Psoas muscle (tissue), 7 donors: ENCODE measurements at regions not wholly inside any gene's neighbourhood (a gene's known extent, or its start where the extent isn't known, plus 50 kb on each side); places are given as distances from the start of the nearest gene placed in this dataset.

ENCODE experiments used
- ATAC-seq, 4 donors: fragments of 200-7000 bp; cut with Tn5 transposase; one replicate each; pipeline ENCODE4 v1.9.1; 2020; ENCODE audit warnings: moderate library complexity in 3 of 4, mild to moderate bottlenecking in 2 of 4
- DNase-seq, 2 donors: peaks; one replicate each; pipeline ENCODE4 v3.0.0-alpha.2; 2020
- H3K27ac ChIP-seq: fragments of 200-600 bp; one replicate; pipeline ENCODE4 v1.8.0; 2022
- H3K27me3 ChIP-seq, 3 donors: fragments of 200-600 bp in 1 of 3; one replicate each; pipeline versions ENCODE4 v1.6.1 to v1.8.0; 2013 to 2022; ENCODE audit warnings: low read length in 2 of 3, mild to moderate bottlenecking in 2 of 3, moderate library complexity in 1 of 3; ENCODE audit not compliant: insufficient read depth in 3 of 3
- H3K36me3 ChIP-seq, 2 donors: fragments of 200-600 bp in 1 of 2; one replicate each; pipeline versions ENCODE4 v1.6.1 to v1.8.0; 2013 to 2022; ENCODE audit warnings: low read depth in 1 of 2, mild to moderate bottlenecking in 1 of 2, moderate library complexity in 1 of 2; ENCODE audit not compliant: insufficient read depth in 1 of 2
- H3K4me1 ChIP-seq: fragments of 200-600 bp; one replicate; pipeline ENCODE4 v1.8.0; 2022
- H3K4me3 ChIP-seq: fragments of 200-600 bp; one replicate; pipeline ENCODE4 v1.8.0; 2022; ENCODE audit warnings: mild to moderate bottlenecking
- H3K9me3 ChIP-seq: fragments of 200-600 bp; one replicate; pipeline ENCODE4 v1.8.0; 2022
- WGBS, 3 donors: extraction: QIAGEN DNeasy Blood & Tissue Kit; methylation state at CpG; one replicate each; pipeline versions ENCODE4 v1.1.6 to v1.1.7; 2013; 5-methylcytosine and 5-hydroxymethylcytosine counted together
- intact Hi-C, 2 donors: fragments of 100-400 bp; cut with DNase I; formaldehyde crosslinking; loops; one replicate each; pipeline versions ENCODE4 v1.11.0 to v1.14.2; 2022
- TF ChIP-seq, protein P1 (sequence below): fragments of 200-600 bp; IDR thresholded peaks from one replicate; pipeline ENCODE4 v1.8.0; 2022; ENCODE audit warnings: antibody characterized with exemption
- donor health status: healthy with polysubstance abuse.
- donor health status: DM: no; HTN: no; CAD: no; lungs with moderate emphysema.
- donor health status: Bipolar disorder and iron deficiency.
- donor health status: healthy.
- donor health status: DM: yes; HTN: yes; CAD: no.
- donor health status: DM: no; HTN: no; CAD: no.
- donor health status: DM: yes; HTN: yes; CAD: no.

DNA sequence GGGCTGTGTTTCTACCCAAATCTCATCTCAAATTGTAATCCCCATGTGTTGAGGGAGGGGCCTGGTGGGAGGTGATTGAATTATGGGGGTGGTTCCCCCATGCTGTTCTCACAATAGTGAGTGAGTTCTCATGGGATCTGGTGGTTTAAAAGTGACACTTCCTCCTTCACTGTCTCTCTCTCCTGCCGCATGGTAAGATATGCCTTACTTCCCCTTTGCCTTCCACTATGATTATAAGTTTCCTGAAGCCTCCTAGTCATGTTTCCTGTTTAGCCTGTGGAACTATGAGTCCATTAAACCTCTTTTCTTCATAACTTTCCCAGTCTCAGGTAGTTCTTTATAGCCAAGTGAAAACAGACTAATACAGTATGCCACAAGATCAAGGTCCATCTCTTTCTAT, 70.0 kb upstream of the MSX1 start:
- Histone ChIP-seq H3K9me3 (no peaks in the 10 kb centered on the region), H3K4me3 (no peak overlapping the region), H3K4me1 (no peaks in the 10 kb centered on the region), H3K36me3 (no peaks in the 10 kb centered on the region), H3K27ac (no peak overlapping the region), H3K27me3 (peaks cover 0 to 1% (median 0%) of the 10 kb centered on the region in 3 donors)
- intact Hi-C loops = no loop called here
- WGBS, 3 donors = 57 to 81% (median 75%) methylated on average over 1 of the region's 1 CpG
- ATAC-seq = no peak
- no peak for DNase-seq
- TF ChIP-seq, protein P1, sequence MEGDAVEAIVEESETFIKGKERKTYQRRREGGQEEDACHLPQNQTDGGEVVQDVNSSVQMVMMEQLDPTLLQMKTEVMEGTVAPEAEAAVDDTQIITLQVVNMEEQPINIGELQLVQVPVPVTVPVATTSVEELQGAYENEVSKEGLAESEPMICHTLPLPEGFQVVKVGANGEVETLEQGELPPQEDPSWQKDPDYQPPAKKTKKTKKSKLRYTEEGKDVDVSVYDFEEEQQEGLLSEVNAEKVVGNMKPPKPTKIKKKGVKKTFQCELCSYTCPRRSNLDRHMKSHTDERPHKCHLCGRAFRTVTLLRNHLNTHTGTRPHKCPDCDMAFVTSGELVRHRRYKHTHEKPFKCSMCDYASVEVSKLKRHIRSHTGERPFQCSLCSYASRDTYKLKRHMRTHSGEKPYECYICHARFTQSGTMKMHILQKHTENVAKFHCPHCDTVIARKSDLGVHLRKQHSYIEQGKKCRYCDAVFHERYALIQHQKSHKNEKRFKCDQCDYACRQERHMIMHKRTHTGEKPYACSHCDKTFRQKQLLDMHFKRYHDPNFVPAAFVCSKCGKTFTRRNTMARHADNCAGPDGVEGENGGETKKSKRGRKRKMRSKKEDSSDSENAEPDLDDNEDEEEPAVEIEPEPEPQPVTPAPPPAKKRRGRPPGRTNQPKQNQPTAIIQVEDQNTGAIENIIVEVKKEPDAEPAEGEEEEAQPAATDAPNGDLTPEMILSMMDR = no peak

DNA sequence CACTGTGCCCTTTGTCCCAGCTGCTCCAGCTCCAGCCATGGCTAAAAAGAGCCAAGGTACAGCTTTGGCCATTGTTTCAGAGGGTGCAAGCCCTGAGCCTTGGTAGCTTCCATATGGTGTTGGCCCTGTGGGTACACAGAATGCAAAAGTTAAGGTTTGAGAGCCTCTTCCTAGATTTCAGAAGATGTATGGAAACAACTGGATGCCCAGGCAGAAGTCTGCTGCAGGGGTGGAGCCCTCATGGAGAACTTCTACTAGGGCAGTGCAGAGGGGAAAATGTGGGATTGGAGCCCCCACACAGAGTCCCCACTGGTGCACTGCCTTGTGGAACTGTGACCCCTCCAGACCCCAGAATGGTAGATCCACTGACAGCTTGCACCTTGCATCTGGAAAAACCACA, 70.9 kb upstream of the MSX1 start:
- Histone ChIP-seq H3K4me3 (no peak overlapping the region), H3K4me1 (no peaks in the 10 kb centered on the region), H3K27ac (no peak overlapping the region), H3K9me3 (no peaks in the 10 kb centered on the region), H3K36me3 (no peaks in the 10 kb centered on the region), H3K27me3 (peaks cover 0 to 1% (median 0%) of the 10 kb centered on the region in 3 donors)
- intact Hi-C loops = no loop called here
- TF ChIP-seq, protein P1 = no peak
- DNase-seq (no peak), ATAC-seq (no peak)

DNA sequence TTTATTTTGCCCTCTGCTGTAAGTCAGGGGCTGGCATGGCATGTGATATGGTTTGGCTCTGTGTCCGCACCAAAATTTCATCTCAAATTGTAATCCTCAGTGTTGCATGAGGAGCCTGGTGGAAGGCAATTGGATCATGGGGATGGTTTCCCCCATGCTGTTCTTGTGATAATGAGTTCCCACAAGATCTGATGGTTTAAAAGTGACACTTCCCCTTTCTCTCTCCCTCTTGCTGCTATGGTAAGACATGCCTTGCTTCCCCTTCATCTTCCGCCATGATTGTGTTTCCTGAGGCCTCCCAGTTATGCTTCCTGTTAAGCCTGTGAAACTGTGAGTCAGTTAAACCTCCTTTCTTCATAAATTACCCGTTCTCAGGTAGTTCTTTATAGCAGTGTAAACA, 72.0 kb upstream of the MSX1 start:
- no peak for ATAC-seq
- Histone ChIP-seq H3K27me3 (peaks cover 0 to 1% (median 0%) of the 10 kb centered on the region in 3 donors), H3K27ac (no peak overlapping the region), H3K36me3 (no peaks in the 10 kb centered on the region), H3K9me3 (no peaks in the 10 kb centered on the region), H3K4me3 (no peak overlapping the region), H3K4me1 (no peaks in the 10 kb centered on the region)
- DNase-seq = no peak
- 74 to 85% (median 79%) methylated on average over 3 of the region's 3 CpGs for WGBS, 3 donors
- TF ChIP-seq, protein P1 = no peak
- intact Hi-C loops = no loop called here

DNA sequence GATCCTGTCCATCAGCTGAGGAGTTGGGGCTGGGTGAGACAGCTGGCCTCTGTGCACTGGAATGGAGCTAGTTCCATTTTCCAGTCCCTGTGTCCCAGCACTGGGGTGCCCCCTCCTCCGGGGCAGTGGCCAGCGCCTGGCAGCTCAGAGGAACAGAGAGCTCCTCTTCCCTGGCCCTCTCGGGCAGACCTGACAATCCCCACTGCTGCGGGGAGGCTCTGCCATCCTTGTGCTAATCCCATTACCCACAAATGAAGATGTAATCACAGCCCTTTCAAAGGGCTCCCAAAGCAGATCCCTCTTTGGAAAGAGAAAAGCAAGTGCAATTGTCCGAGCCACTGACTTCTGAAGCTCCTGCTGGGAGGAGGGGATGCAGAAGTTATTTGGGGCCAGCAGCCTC, 75.1 kb upstream of the MSX1 start:
- TF ChIP-seq, protein P1 = no peak
- Histone ChIP-seq H3K36me3 (no peaks in the 10 kb centered on the region), H3K27me3 (peaks cover 0 to 4% (median 1%) of the 10 kb centered on the region in 3 donors), H3K27ac (no peak overlapping the region), H3K4me1 (no peaks in the 10 kb centered on the region), H3K4me3 (no peak overlapping the region), H3K9me3 (no peaks in the 10 kb centered on the region)
- ATAC-seq = no peak
- no peak for DNase-seq
- intact Hi-C loops = no loop called here
- WGBS, 3 donors = 36 to 45% (median 37%) methylated on average over 5 of the region's 5 CpGs

DNA sequence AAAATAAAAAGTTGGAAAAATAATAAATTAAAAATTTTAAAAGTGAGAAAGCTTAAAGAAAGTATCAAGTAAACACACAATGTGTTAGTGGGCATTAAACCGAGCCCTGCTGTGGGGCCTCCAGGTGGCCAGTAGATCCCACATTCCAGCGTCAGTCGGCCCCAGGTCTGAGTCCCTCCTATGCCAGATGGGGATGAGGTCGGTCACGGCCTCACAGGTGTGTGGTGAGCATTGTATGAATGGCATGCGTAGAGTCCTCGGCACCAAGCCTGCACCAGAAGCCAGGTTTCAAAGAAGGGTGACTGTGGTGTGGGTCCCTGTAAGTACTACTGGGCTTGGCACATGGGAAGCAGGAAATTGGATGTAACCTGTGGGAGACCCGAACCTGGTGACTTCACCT, 75.6 kb upstream of the MSX1 start:
- Histone ChIP-seq H3K4me1 (no peaks in the 10 kb centered on the region), H3K27ac (no peak overlapping the region), H3K36me3 (no peaks in the 10 kb centered on the region), H3K27me3 (peaks cover 0 to 4% (median 1%) of the 10 kb centered on the region in 3 donors), H3K9me3 (no peaks in the 10 kb centered on the region), H3K4me3 (no peak overlapping the region)
- 51 to 64% (median 56%) methylated on average over 8 of the region's 8 CpGs for WGBS, 3 donors
- DNase-seq (no peak), ATAC-seq (no peak)
- TF ChIP-seq, protein P1 = no peak
- intact Hi-C loops = no loop called here
